Endothelial cell of umbilical vein (primary cell): ENCODE measurements at regions not wholly inside any gene's neighbourhood (a gene's known extent, or its start where the extent isn't known, plus 50 kb on each side); places are given as distances from the start of the nearest gene placed in this dataset.

Experiments used
- BruUV-seq: library from RNA; stranded (reverse); fragments of 400-500 nt; replicated peaks from 2 replicates; lab custom pipeline; 2021; lab: Mats Ljungman, UMichigan
- CTCF ChIA-PET: fragments of 300-600, 350-600 bp; sonication (Branson Sonifier 250); formaldehyde crosslinking; loops from one replicate; lab custom pipeline; 2021; ENCODE audit warnings: antibody characterized with exemption, inconsistent platforms; lab: Charles Lee
- POLR2A ChIA-PET: fragments of 300-600, 350-600 bp; sonication (Branson Sonifier 250); formaldehyde crosslinking; loops from one replicate; lab custom pipeline; 2021; ENCODE audit warnings: antibody characterized with exemption, inconsistent platforms; lab: Charles Lee
- DNase-seq: peaks from one replicate; pipeline ENCODE4 v3.0.0-alpha.2; 2011; ENCODE audit warnings: low read depth, low spot score
- FAIRE-seq: peaks from 2 replicates; lab custom pipeline; 2011; peaks lifted over from hg19 to GRCh38; lab: Jason Lieb, UNC
- H2AFZ ChIP-seq: 2 replicates; pipeline ENCODE4 v1.6.0; 2012; ENCODE audit warnings: low read depth, low read length, control low read depth, inconsistent platforms
- H3K27ac ChIP-seq: 2 replicates; pipeline ENCODE4 v1.5.1; 2011; ENCODE audit warnings: low read depth, mild to moderate bottlenecking, control low read depth, low read length, moderate library complexity; ENCODE audit not compliant: insufficient read depth
- H3K27me3 ChIP-seq, 2 experiments: 2 replicates each; pipeline versions ENCODE4 v1.6.0 to v1.6.1; 2011; ENCODE audit warnings: low read length in 2 of 2, mixed read lengths in 1 of 2; ENCODE audit not compliant: control insufficient read depth in 2 of 2, insufficient read depth in 2 of 2
- H3K36me3 ChIP-seq, 2 experiments: 2 replicates in 1 of 2; 3 replicates in 1 of 2; pipeline ENCODE4 v1.5.1; 2011; ENCODE audit warnings: low read length in 2 of 2, mild to moderate bottlenecking in 1 of 2, moderate library complexity in 1 of 2; ENCODE audit not compliant: control insufficient read depth in 2 of 2, insufficient read depth in 2 of 2; ENCODE audit errors: extremely low read depth in 1 of 2
- H3K4me1 ChIP-seq: 3 replicates; pipeline ENCODE4 v1.5.1; 2011; ENCODE audit warnings: mild to moderate bottlenecking, low read length; ENCODE audit not compliant: control insufficient read depth, insufficient read depth; ENCODE audit errors: extremely low read depth
- H3K4me2 ChIP-seq: 2 replicates; pipeline ENCODE4 v1.6.1; 2011; ENCODE audit warnings: low read length, control low read depth, mixed read lengths; ENCODE audit not compliant: insufficient read depth
- H3K4me3 ChIP-seq, 3 experiments: fragments of 200-600 bp in 1 of 3; sonication (generic), shearing (Covaris generic) in 1 of 3; replicated peaks in 1 of 3; 2 replicates each; pipeline ENCODE4 v1.5.1; 2011 to 2016; ENCODE audit warnings: control low read depth in 3 of 3, low read length in 3 of 3, mild to moderate bottlenecking in 2 of 3, inconsistent platforms in 1 of 3, low read depth in 1 of 3, moderate library complexity in 1 of 3; ENCODE audit not compliant: insufficient read depth in 1 of 3
- H3K79me2 ChIP-seq: 2 replicates; pipeline ENCODE4 v1.6.0; 2012; ENCODE audit warnings: low read length, inconsistent platforms; ENCODE audit not compliant: control insufficient read depth, insufficient read depth
- H3K9ac ChIP-seq: replicated peaks from 2 replicates; pipeline ENCODE3; 2011; ENCODE audit warnings: low read length, control low read depth; ENCODE audit not compliant: insufficient read depth; ENCODE audit errors: extremely low read depth
- H3K9me1 ChIP-seq: replicated peaks from 3 replicates; pipeline ENCODE4 v1.6.0; 2011; ENCODE audit warnings: mild to moderate bottlenecking, low read length; ENCODE audit not compliant: control insufficient read depth, insufficient read depth; ENCODE audit errors: extremely low read depth
- H3K9me3 ChIP-seq: replicated peaks from 2 replicates; pipeline ENCODE4 v1.5.1; 2012; ENCODE audit warnings: low read length, inconsistent platforms; ENCODE audit not compliant: control insufficient read depth, insufficient read depth
- H4K20me1 ChIP-seq: replicated peaks from 2 replicates; pipeline ENCODE3; 2011; ENCODE audit warnings: mild to moderate bottlenecking, low read length; ENCODE audit not compliant: control insufficient read depth, insufficient read depth; ENCODE audit errors: extremely low read depth
- CTCF ChIP-seq, 2 donors: IDR thresholded peaks; 1 replicate in 1 of 2; 2 replicates in 1 of 2; pipeline ENCODE4 v1.5.1; 2011; ENCODE audit warnings: low read length in 2 of 2, mild to moderate bottlenecking in 2 of 2, moderate library complexity in 2 of 2, control low read depth in 1 of 2, inconsistent platforms in 1 of 2, low read depth in 1 of 2; ENCODE audit not compliant: insufficient read depth in 1 of 2; ENCODE audit errors: extremely low read depth in 1 of 2
- EZH2 ChIP-seq: IDR thresholded peaks from 2 replicates; pipeline ENCODE4 v1.6.1; 2012; ENCODE audit warnings: borderline replicate concordance, low read depth, mild to moderate bottlenecking, moderate library complexity, low read length, inconsistent platforms; ENCODE audit not compliant: severe bottlenecking
- FOS ChIP-seq: IDR thresholded peaks from 2 replicates; pipeline ENCODE4 v1.6.1; 2011; ENCODE audit warnings: mild to moderate bottlenecking, low read length, moderate library complexity, borderline replicate concordance; ENCODE audit not compliant: insufficient read depth
- GATA2 ChIP-seq: IDR thresholded peaks from 2 replicates; pipeline ENCODE4 v1.7.0; 2011; ENCODE audit warnings: low read depth, mild to moderate bottlenecking, moderate library complexity, mixed read lengths, low read length; ENCODE audit not compliant: insufficient read length, insufficient read depth
- JUN ChIP-seq: IDR thresholded peaks from 2 replicates; pipeline ENCODE4 v1.6.1; 2011; ENCODE audit warnings: borderline replicate concordance, low read depth; ENCODE audit not compliant: insufficient read length, insufficient read depth
- MYC ChIP-seq: IDR thresholded peaks from one replicate; pipeline ENCODE4 v1.6.1; 2011; ENCODE audit warnings: mild to moderate bottlenecking, low read depth, low read length
- POLR2A ChIP-seq: IDR thresholded peaks from 2 replicates; pipeline ENCODE4 v1.6.1; 2012; ENCODE audit warnings: low read depth, mild to moderate bottlenecking, control low read depth, low read length
- POLR2AphosphoS5 ChIP-seq: IDR thresholded peaks from 2 replicates; pipeline ENCODE4 v1.6.1; 2012; ENCODE audit warnings: low read depth, mild to moderate bottlenecking, control low read depth, low read length, moderate library complexity; ENCODE audit not compliant: insufficient read depth
- dilution Hi-C: fragments of 300-500 bp; cut with MboI; formaldehyde crosslinking; loops from one replicate; pipeline ENCODE4 v1.15.0; 2019; ENCODE audit warnings: low sequenced_read_pairs; ENCODE audit not compliant: extremely low pct_ligation_motif_present
- intact Hi-C: fragments of 100-400 bp; cut with micrococcal nuclease; formaldehyde crosslinking; loops from one replicate; pipeline ENCODE4 v1.10.0; 2022
- TF ChIP-seq, protein P1 (sequence below): IDR thresholded peaks from 2 replicates; pipeline ENCODE4 v1.6.1; 2011; ENCODE audit not compliant: insufficient read depth, insufficient read length

GRCh38 chrX:39472161-39472560 lies 625.6 kb downstream of the BCOR start:
- no peaks in the 10 kb centered on the region for H3K27me3 ChIP-seq
- no peaks in the 10 kb centered on the region for H3K36me3 ChIP-seq
- no peak overlapping the region for H3K27ac ChIP-seq
- FAIRE-seq, result no peak
- H3K9me3 ChIP-seq, result no peaks in the 10 kb centered on the region
- intact Hi-C loops (no loop called here), dilution Hi-C loops (no loop called here)
- H4K20me1 ChIP-seq, result no peaks in the 10 kb centered on the region
- no peak overlapping the region for H3K4me2 ChIP-seq
- H3K4me1 ChIP-seq, result no peaks in the 10 kb centered on the region
- no peaks in the 10 kb centered on the region for H3K9me1 ChIP-seq
- DNase-seq, result no peak
- no peak for TF ChIP-seq JUN
- no peak for TF ChIP-seq GATA2
- TF ChIP-seq MYC, result no peak
- no peak for TF ChIP-seq EZH2
- TF ChIP-seq POLR2AphosphoS5, result no peak
- TF ChIP-seq FOS, result no peak
- TF ChIP-seq, protein P1, sequence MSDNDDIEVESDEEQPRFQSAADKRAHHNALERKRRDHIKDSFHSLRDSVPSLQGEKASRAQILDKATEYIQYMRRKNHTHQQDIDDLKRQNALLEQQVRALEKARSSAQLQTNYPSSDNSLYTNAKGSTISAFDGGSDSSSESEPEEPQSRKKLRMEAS, result no peak
- TF ChIP-seq CTCF (IDR thresholded peaks at IDR 0.05; ENCODE audit: extremely low read depth in 1 of 2, insufficient read depth in 1 of 2, low read depth in 1 of 2, low read length in 2 of 2), result no peak
- TF ChIP-seq POLR2A, result no peak
- BruUV-seq, result no TSS peak
- no peak overlapping the region for H2AFZ ChIP-seq
- POLR2A ChIA-PET, result no interaction called here
- no peak overlapping the region for H3K9ac ChIP-seq
- CTCF ChIA-PET, result no interaction called here
- no peaks in the 10 kb centered on the region for H3K79me2 ChIP-seq
- H3K4me3 ChIP-seq, result no peak overlapping the region
